Epithelial cell of prostate (primary cell): ENCODE measurements at regions not wholly inside any gene's neighbourhood (a gene's known extent, or its start where the extent isn't known, plus 50 kb on each side); places are given as distances from the start of the nearest gene placed in this dataset.
"Not testable (repeated sequence)": the region's sequence is repeated elsewhere in the genome, so short reads cannot be mapped to it uniquely, and the experiment has no call there.

Experiments
- DNase-seq: peaks from one replicate; pipeline ENCODE4 v3.0.0-alpha.2; 2011; ENCODE audit warnings: low read depth, low spot score
- H3K27ac ChIP-seq: fragments of 450-650 bp; 2 replicates; pipeline ENCODE4 v1.5.1; 2017; ENCODE audit warnings: mild to moderate bottlenecking

DNA sequence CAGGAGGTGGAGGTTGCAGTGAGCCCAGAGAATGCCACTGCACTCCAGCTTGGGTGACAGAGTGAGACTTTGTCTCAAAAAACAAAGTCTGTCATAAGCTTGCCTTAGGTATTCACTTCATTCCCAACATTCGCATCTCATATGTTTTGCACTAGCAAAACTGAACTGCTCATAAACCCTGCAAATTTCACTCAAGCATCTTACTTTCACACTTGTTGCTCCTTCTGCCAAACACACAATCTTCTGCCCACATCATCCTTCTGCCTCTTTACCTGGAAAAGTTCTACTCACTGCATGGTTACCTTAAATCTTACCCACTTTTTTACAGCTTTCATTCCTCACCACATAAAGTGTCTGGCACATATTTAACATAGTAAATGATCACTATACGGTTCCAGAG, 152.5 kb downstream of the USP22 start:
- H3K27ac ChIP-seq: no peak overlapping the region
- no peak for DNase-seq

DNA sequence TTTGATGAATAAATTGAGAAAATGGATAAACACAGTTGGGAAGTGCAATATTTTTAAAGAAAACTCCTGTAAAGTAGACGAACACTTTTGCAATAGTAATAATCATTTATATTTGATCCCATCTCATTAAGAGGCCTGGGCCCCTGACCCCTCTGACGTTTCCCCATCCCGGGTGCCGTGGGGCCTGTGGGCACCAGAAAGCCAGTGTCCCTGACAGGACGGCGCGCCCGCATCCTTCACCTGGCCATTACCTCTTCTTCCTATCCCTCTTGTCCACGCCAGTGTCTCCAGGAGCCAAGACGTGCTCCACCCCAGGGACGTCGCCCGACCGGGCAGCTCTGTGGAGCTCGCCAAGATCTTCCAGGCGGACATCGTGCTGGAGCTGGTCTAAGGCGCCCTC, 147.4 kb downstream of the USP22 start:
- DNase-seq, H3K27ac ChIP-seq: not testable (repeated sequence)

GRCh38 chr17:20896153-20896649, 146.6 kb downstream of the USP22 start:
- no peak for DNase-seq

GRCh38 chr17:20898726-20899125, 144.1 kb downstream of the USP22 start:
- DNase-seq, H3K27ac ChIP-seq: not testable (repeated sequence)

More at GRCh38 chr17:20896153-20896649, 146.6 kb downstream of the USP22 start:
- no peak overlapping the region for H3K27ac ChIP-seq

- H3K27ac ChIP-seq, DNase-seq: not testable (repeated sequence)
Observed at GRCh38 chr17:20902496-20902895, 140.3 kb downstream of the USP22 start.

DNA sequence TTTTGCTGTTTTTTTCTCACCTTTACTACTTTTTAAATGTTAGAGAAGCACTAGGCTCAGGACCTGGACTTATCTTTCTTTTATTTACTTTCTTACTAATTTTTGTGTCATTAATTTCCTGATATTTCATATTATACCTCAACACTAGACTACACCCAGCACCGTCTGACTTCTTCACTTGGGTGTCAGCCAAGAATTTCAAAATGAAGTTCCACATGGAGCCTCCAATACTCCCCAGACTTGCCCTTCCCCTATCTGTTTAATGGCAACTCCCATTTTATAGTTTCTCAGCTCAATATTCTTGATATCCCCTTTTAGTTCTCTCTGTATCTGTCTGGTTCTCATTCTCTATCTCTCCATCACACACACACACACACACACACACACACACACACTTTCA, 139.3 kb downstream of the USP22 start:
- DNase-seq, H3K27ac ChIP-seq: not testable (repeated sequence)

DNA sequence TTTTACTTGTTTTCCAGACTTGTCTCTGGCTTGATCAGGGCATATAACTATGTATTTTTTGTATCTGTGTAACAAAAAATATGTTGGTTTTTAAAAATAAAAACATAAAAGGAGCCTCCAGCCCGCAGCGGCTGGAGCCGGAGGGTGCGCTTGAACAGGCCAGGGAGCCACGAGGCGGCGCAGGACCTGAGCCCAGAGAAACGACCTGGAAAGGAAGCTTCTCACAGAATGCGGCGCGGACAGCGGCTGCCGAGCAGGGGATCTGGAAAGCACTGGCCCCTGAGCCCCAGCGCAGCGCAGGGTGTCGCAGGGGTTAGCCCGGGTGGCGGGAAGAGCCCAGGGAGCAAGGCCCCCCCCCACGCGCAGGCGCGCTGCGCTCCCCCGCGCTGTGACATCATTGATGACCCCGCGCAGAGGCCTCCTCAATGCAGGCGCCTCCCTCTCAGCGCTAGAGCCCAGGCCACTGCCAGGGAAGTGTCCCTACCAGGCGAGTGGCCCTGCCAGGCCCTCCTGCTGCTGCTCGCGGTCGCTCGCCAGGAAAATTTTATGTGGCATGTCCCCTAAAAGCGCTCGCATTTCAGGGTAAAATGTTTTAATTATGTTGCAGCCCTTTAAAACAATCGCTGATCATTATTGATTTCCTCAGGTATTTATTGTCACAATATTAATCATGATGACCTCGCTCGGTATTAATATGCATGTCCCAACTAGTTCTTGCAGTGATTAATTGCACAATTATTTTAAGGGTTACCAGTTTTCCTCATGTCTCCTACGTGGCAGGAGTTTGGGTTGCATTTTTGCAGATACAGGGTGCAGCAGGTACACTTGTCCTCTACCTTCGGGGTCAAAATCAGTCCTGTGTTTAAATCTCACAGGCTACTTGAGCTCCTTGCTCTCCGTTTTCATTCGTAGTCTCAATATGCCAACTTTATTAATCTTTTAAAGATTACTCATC, 134.2 kb downstream of the USP22 start:
- DNase-seq: no peak
- H3K27ac ChIP-seq: peak overlapping the region; percentile 81

GRCh38 chr17:20914658-20915057, 128.2 kb downstream of the USP22 start:
- DNase-seq: no peak

DNA sequence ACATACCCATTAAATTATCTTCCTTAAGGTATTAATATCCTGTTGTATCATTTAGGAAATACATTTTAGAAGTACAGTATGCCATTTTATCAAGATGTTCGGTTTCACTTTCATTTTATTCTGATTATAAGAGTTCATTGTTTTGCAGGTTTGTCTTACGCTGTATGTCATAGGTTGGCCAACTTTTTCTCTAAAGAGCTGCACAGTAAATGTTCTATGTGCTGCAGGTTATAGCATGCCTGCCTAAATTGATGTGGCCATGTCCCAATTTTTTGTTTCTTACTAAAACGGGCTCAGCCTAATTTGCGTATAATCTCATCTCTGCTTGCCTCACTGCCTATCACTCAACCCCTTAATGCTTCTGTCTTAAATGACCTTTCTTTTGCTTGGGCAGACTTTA, 126.4 kb downstream of the USP22 start:
- peak overlapping the region; percentile 11 for H3K27ac ChIP-seq

More at GRCh38 chr17:20914658-20915057, 128.2 kb downstream of the USP22 start:
- H3K27ac ChIP-seq: no peak overlapping the region

DNA sequence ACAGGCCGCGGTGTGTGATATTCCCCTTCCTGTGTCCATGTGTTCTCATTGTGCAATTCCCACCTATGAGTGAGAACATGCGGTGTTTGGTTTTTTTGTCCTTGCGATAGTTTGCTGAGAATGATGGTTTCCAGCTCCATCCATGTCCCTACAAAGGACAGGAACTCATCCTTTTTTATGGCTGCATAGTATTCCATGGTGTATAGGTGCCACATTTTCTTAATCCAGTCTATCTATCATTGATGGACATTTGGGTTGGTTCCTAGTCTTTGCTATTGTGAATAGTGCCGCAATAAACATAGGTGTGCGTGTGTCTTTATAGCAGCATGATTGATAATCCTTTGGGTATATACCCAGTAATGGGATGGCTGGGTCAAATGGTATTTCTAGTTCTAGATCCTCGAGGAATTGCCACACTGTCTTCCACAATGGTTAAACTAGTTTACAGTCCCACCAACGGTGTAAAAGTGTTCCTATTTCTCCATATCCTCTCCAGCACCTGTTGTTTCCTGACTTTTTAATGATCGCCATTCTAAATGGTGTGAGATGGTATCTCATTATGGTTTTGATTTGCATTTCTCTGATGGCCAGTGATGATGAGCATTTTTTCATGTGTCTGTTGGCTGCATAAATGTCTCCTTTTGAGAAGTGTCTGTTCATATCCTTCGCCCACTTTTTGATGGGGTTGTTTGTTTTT, 125.1 kb downstream of the USP22 start:
- H3K27ac ChIP-seq, DNase-seq: not testable (repeated sequence)

More for the DNA sequence above, 126.4 kb downstream of the USP22 start:
- DNase-seq: peak; percentile 36

- H3K27ac ChIP-seq: no peak overlapping the region
- no peak for DNase-seq
Observed at GRCh38 chr17:20920095-20920814, 122.6 kb downstream of the USP22 start.

DNA sequence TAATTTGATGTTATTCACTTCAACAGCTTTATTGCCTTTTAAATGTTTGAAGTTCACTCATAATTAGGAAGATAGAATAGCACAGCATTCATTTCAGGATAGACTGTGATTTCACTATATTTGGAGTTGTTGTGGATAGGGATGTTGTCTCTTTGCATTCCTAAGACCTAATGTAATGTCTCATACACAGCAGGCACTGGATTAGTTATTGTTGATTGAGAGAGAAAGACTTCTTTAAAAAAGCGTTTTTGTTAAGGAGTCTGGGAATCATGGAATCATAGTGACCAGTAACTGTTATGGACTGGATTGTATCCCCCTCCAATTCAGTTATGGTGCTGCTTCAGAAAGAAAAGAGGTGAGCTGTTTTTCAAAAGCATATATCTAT, 122.0 kb downstream of the USP22 start:
- H3K27ac ChIP-seq: no peak overlapping the region
- DNase-seq: no peak

GRCh38 chr17:20922128-20922670, 120.6 kb downstream of the USP22 start:
- H3K27ac ChIP-seq: peak overlapping the region; percentile 22
- no peak for DNase-seq

- H3K27ac ChIP-seq: no peak overlapping the region
- DNase-seq: no peak
Observed at GRCh38 chr17:20924306-20924705, 118.5 kb downstream of the USP22 start.

DNA sequence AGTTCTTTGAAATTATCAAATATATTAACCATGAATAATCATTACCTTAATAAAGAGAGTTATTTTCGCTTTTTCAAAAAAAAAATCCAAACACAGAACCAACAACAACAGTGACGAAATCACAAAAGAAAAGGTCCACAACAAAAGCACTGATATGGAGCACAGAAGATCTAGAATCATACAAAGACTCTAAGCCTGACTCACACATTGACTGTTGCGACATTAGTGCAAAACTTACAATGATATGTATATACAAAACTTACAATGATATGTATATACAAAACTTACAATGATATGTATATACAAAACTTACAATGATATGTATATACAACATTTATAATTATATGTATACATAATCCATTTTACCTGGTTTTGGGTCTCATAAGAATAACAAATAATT, 117.7 kb downstream of the USP22 start:
- DNase-seq: no peak
- no peak overlapping the region for H3K27ac ChIP-seq

DNA sequence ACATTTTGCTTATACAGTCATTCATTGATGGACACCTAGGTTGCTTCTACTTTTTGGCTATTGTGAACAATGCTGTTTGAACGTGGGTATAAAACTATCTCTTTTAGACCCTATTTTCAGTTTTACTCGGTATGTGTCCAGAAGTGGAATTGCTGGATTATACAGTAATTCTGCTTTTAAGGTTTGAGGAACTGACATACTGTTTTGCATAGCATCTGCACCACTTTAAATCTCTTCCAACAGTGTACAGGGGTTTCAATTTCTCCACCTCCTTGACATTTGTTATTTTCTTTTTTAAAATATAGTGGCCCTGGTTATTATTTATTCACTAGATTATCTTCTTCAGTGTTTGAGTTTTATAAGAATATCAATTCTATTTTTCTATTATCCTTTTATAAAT, 116.9 kb downstream of the USP22 start:
- no peak for DNase-seq
- H3K27ac ChIP-seq: no peak overlapping the region

- H3K27ac ChIP-seq: no peak overlapping the region
- DNase-seq: no peak
Observed at GRCh38 chr17:20926532-20926931, 116.3 kb downstream of the USP22 start.

GRCh38 chr17:20927308-20927977, 115.4 kb downstream of the USP22 start:
- no peak for DNase-seq
- H3K27ac ChIP-seq: no peak overlapping the region

- DNase-seq: no peak
- H3K27ac ChIP-seq: no peak overlapping the region
Observed at GRCh38 chr17:20929334-20929733, 113.5 kb downstream of the USP22 start.
